ENCODE measurements at regions not wholly inside any gene's neighbourhood (a gene's known extent, or its start where the extent isn't known, plus 50 kb on each side); places are given as distances from the start of the nearest gene placed in this dataset.

DNA sequence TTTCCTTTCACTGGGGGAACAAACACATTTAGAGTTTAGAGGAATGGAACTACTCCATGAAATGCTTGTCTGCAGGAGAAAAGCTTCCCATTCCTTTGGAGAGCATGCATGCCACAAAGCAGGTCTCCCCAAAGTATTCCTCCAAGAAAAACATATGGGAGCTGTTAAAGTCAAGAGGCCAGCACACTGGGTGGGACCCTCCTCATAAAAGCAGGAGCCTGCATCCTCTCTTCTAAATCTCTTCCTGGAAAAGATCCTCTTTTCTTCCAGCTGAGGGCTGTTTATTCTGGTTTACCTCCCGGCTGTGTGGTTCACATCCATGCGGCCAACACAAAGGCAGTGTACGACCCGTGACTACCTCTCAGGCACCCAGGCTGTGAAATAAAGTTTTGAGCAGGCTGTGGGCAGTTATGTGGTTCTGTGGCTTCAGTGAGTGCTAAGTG is 103.4 kb downstream of the TENT5C start:
- H4K20me1 ChIP-seq (ENCODE audit: control insufficient read depth, extremely low read depth, insufficient read depth, low read length): no peaks in the 10 kb centered on the region
- DNase-seq (ENCODE audit: low read depth in 2 of 2): peak in 1 of 2 donors; percentile 14
- H3K9me3 ChIP-seq (ENCODE audit: control insufficient read depth, insufficient read depth, low read depth, low read length): no peaks in the 10 kb centered on the region

DNA sequence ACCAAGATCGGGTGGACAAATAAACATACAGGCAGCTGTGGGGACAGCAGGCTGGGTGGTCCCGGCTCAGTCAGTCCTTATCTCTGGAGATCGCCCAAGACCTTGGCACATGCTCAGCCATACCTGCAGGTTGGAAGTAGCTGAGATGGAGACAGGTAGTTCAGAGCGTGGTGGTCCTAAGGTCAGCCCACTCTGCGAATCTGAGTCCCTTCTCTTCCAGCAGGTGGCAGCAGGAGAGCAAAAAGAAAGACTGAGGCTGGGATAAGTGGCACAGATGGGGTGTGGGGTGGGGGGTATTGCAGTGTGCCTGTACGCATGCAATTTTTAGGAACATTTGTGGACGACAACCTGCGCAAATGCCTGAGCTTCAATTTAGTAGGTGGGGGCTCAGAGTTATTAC is 104.9 kb downstream of the TENT5C start:
- H3K9ac ChIP-seq (ENCODE audit: insufficient read depth, low read length): no peak overlapping the region
- no peaks in the 10 kb centered on the region for H3K27me3 ChIP-seq (ENCODE audit: control insufficient read depth, insufficient read depth, low read length)
- no peaks in the 10 kb centered on the region for H3K36me3 ChIP-seq (ENCODE audit: control insufficient read depth, insufficient read depth, low read length)
- no peak for TF ChIP-seq EZH2 (IDR thresholded peaks at IDR 0.05; ENCODE audit: low read length, missing control alignments)
- TF ChIP-seq, protein P1, sequence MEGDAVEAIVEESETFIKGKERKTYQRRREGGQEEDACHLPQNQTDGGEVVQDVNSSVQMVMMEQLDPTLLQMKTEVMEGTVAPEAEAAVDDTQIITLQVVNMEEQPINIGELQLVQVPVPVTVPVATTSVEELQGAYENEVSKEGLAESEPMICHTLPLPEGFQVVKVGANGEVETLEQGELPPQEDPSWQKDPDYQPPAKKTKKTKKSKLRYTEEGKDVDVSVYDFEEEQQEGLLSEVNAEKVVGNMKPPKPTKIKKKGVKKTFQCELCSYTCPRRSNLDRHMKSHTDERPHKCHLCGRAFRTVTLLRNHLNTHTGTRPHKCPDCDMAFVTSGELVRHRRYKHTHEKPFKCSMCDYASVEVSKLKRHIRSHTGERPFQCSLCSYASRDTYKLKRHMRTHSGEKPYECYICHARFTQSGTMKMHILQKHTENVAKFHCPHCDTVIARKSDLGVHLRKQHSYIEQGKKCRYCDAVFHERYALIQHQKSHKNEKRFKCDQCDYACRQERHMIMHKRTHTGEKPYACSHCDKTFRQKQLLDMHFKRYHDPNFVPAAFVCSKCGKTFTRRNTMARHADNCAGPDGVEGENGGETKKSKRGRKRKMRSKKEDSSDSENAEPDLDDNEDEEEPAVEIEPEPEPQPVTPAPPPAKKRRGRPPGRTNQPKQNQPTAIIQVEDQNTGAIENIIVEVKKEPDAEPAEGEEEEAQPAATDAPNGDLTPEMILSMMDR (conservative IDR thresholded peaks at IDR 0.05 in 1 of 2, IDR thresholded peaks at IDR 0.05 in 1 of 2; ENCODE audit: low read depth in 1 of 2, low read length in 2 of 2): peak; percentile 23 to 50
- H3K4me1 ChIP-seq (ENCODE audit: control insufficient read depth, extremely low read depth, insufficient read depth, low read length): no peaks in the 10 kb centered on the region
- H3K4me3 ChIP-seq (replicated peaks in 1 of 4; ENCODE audit: control extremely low read depth in 1 of 4, insufficient read depth in 1 of 4, low read depth in 3 of 4, low read length in 4 of 4): no peak overlapping the region
- no peaks in the 10 kb centered on the region for H3K79me2 ChIP-seq (ENCODE audit: control insufficient read depth, insufficient read depth, low read length)
- no peaks in the 10 kb centered on the region for H3K9me3 ChIP-seq (ENCODE audit: control insufficient read depth, insufficient read depth, low read depth, low read length)
- no peak for DNase-seq (ENCODE audit: low read depth in 2 of 2)
- H3K4me2 ChIP-seq (ENCODE audit: extremely low read depth, insufficient read depth, low read length): no peak overlapping the region
- no peaks in the 10 kb centered on the region for H4K20me1 ChIP-seq (ENCODE audit: control insufficient read depth, extremely low read depth, insufficient read depth, low read length)
- H2AFZ ChIP-seq (ENCODE audit: low read length): no peak overlapping the region
- no peak overlapping the region for H3K27ac ChIP-seq (ENCODE audit: insufficient read depth, low read length)

More for the DNA sequence above, 103.4 kb downstream of the TENT5C start:
- Histone ChIP-seq H3K27ac (ENCODE audit: insufficient read depth, low read length) (no peak overlapping the region), H3K4me2 (ENCODE audit: extremely low read depth, insufficient read depth, low read length) (no peak overlapping the region), H3K4me1 (ENCODE audit: control insufficient read depth, extremely low read depth, insufficient read depth, low read length) (no peaks in the 10 kb centered on the region), H3K27me3 (ENCODE audit: control insufficient read depth, insufficient read depth, low read length) (no peaks in the 10 kb centered on the region), H3K4me3 (replicated peaks in 1 of 4; ENCODE audit: control extremely low read depth in 1 of 4, insufficient read depth in 1 of 4, low read depth in 3 of 4, low read length in 4 of 4) (no peak overlapping the region), H3K9ac (ENCODE audit: insufficient read depth, low read length) (no peak overlapping the region), H2AFZ (ENCODE audit: low read length) (no peak overlapping the region), H3K79me2 (ENCODE audit: control insufficient read depth, insufficient read depth, low read length) (no peaks in the 10 kb centered on the region), H3K36me3 (ENCODE audit: control insufficient read depth, insufficient read depth, low read length) (no peaks in the 10 kb centered on the region)
- TF ChIP-seq EZH2 (IDR thresholded peaks at IDR 0.05; ENCODE audit: low read length, missing control alignments): no peak
- TF ChIP-seq, protein P1 (conservative IDR thresholded peaks at IDR 0.05 in 1 of 2, IDR thresholded peaks at IDR 0.05 in 1 of 2; ENCODE audit: low read depth in 1 of 2, low read length in 2 of 2): no peak

DNA sequence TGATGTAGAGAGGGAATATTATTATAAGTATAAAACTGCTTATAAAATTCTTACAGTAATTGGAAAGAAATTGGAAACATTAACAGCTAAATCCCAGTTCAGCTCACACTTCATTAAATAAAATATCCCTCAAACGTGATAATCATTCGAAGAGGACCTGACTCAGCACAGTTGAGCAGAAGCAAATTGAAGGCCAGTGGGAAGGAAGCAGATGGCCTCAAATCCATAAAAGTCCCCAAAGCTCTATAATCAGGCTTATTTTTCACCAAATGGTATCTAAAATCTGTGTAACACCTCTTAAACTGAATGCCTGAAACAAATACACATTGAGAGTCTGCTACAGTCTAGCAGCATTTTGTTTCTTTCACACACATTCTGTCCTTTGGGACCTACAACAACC is 106.8 kb downstream of the TENT5C start:
- H3K4me1 ChIP-seq (ENCODE audit: control insufficient read depth, extremely low read depth, insufficient read depth, low read length): no peaks in the 10 kb centered on the region
- H3K9ac ChIP-seq (ENCODE audit: insufficient read depth, low read length): no peak overlapping the region
- no peaks in the 10 kb centered on the region for H3K27me3 ChIP-seq (ENCODE audit: control insufficient read depth, insufficient read depth, low read length)
- H4K20me1 ChIP-seq (ENCODE audit: control insufficient read depth, extremely low read depth, insufficient read depth, low read length): no peaks in the 10 kb centered on the region
- H3K27ac ChIP-seq (ENCODE audit: insufficient read depth, low read length): no peak overlapping the region
- H3K36me3 ChIP-seq (ENCODE audit: control insufficient read depth, insufficient read depth, low read length): no peaks in the 10 kb centered on the region
- no peak for DNase-seq (ENCODE audit: low read depth in 2 of 2)
- no peak overlapping the region for H3K4me2 ChIP-seq (ENCODE audit: extremely low read depth, insufficient read depth, low read length)
- no peaks in the 10 kb centered on the region for H3K9me3 ChIP-seq (ENCODE audit: control insufficient read depth, insufficient read depth, low read depth, low read length)
- H2AFZ ChIP-seq (ENCODE audit: low read length): no peak overlapping the region
- no peaks in the 10 kb centered on the region for H3K79me2 ChIP-seq (ENCODE audit: control insufficient read depth, insufficient read depth, low read length)
- TF ChIP-seq, protein P1 (conservative IDR thresholded peaks at IDR 0.05 in 1 of 2, IDR thresholded peaks at IDR 0.05 in 1 of 2; ENCODE audit: low read depth in 1 of 2, low read length in 2 of 2): no peak
- TF ChIP-seq EZH2 (IDR thresholded peaks at IDR 0.05; ENCODE audit: low read length, missing control alignments): no peak
- H3K4me3 ChIP-seq (replicated peaks in 1 of 4; ENCODE audit: control extremely low read depth in 1 of 4, insufficient read depth in 1 of 4, low read depth in 3 of 4, low read length in 4 of 4): no peak overlapping the region
